GM03348 (cell line): ENCODE measurements at regions not wholly inside any gene's neighbourhood (a gene's known extent, or its start where the extent isn't known, plus 50 kb on each side); places are given as distances from the start of the nearest gene placed in this dataset.
"Not testable (repeated sequence)": the region's sequence is repeated elsewhere in the genome, so short reads cannot be mapped to it uniquely, and the experiment has no call there.

Experiments
- DNase-seq: peaks from one replicate; pipeline ENCODE4 v3.0.0; 2012; ENCODE audit warnings: low spot score

- no peak for DNase-seq
These were observed 74.1 kb downstream of the SLC35B3 start for GRCh38 chr6:8361259-8361658.

- no peak for DNase-seq
These were observed 82.4 kb downstream of the SLC35B3 start for GRCh38 chr6:8352966-8353340.

- DNase-seq = no peak
These were observed 82.9 kb downstream of the SLC35B3 start for GRCh38 chr6:8352335-8352965.

DNA sequence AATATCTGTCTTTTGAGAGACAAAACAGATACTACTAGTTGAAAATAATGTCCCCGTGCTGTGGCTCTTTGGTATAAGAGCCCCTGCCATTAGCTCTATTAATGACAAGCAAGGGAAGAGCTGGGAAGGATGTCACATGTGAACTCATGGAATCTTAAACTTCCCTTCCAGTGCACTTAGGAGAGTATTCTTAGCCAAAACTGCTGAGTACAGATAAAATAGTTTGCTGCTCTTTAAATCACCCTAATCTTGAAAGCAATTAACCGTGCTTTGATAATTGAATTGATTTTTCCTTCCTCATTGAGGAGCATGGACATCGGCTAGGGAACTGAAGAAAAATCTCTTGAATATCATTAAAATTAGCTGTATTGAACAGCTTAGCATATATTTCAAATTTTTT, 91.7 kb downstream of the SLC35B3 start:
- no peak for DNase-seq

GRCh38 chr6:8342241-8342819, 93.0 kb downstream of the SLC35B3 start:
- no peak for DNase-seq

- no peak for DNase-seq
These were observed 98.2 kb downstream of the SLC35B3 start for GRCh38 chr6:8337147-8337546.

GRCh38 chr6:8336406-8337057, 98.8 kb downstream of the SLC35B3 start:
- DNase-seq = no peak

- no peak for DNase-seq
These were observed 99.4 kb downstream of the SLC35B3 start for GRCh38 chr6:8335896-8336295.

DNA sequence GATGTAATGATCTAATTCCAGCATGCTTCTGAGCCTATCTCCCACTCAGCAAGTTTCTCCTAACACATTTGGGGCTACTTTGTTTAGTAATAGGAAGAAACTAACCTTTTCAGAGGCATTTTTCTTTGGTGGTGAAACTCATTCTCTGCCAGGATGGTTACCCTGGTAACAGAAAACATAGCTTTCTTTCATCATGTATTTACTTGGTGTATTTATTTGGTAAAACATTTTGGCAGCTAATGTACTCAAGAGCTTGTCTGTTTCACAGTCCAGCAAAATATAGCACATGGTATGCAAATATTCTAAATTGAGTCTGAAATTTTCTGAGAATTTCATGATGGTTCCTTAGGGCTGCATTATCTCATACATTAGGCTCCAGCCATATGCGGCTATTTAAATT, 100.0 kb downstream of the SLC35B3 start:
- DNase-seq = no peak

DNA sequence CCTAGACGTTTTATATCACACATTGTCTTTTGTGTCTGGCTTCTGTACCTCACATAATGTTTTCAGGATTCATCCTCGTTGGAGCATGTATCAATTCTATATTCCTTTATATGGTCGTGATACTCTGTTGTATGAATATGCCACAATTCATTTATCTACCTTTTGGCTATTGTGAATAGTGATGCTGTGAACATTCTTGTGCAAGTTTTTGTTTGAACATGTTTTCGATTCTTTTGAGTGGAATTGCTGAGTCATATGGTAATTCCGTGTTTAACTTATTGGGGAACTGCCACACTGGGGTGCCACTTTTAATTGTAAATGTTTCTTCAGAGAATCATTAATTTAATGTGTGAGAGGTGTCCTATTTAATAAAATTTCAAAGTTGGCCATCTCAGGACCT, 101.2 kb downstream of the SLC35B3 start:
- DNase-seq = no peak

GRCh38 chr6:8329562-8329961, 105.8 kb downstream of the SLC35B3 start:
- DNase-seq = no peak

GRCh38 chr6:8325743-8326142, 109.6 kb downstream of the SLC35B3 start:
- DNase-seq = no peak

DNA sequence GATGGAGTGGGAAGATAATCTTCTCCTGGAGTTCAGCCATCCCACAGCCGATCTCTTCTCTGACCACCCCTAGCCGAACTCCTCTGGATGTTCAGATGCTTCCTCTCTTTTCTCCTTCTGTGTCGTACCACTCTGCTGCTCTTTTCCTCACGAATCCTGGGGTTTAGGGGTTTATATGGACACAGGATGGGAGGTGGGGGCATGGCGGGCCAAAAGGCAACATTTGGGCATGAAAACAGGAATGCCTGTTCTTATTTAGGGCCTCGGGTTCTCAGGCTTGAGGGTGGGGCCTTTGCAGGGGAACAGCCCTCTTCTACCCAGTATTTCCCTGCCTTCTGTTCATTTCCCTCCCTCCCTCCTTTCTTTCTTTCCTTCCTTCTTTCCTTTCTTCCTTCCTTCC, 112.7 kb downstream of the SLC35B3 start:
- no peak for DNase-seq

GRCh38 chr6:8321671-8322404, 113.5 kb downstream of the SLC35B3 start:
- no peak for DNase-seq

GRCh38 chr6:8315154-8315553, 120.2 kb downstream of the SLC35B3 start:
- DNase-seq = no peak

DNA sequence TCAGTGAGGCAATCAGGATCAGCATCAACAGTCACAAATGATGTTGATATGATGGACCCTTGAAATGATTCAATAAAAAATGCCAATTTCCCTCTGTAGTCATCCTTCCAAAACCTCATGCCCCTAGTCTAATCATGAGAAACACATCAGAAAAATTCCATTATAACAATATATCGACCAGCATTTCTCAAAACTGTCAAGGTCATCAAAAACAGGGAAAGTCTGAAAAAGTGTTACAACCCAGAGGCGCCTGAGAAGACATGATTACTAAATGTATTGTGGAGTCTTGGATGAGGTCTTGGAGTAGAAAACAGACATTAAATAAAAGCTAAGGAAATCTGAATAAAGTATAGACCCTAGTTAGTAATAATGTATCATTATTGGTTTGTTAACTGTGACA, 133.8 kb downstream of the SLC35B3 start:
- no peak for DNase-seq

GRCh38 chr6:8299034-8299433, 136.3 kb downstream of the SLC35B3 start:
- DNase-seq = no peak

- not testable (repeated sequence) for DNase-seq
These were observed 152.4 kb downstream of the SLC35B3 start for GRCh38 chr6:8282946-8283345.

- no peak for DNase-seq
These were observed 153.0 kb downstream of the SLC35B3 start for GRCh38 chr6:8282380-8282779.

- DNase-seq = no peak
These were observed 156.1 kb downstream of the SLC35B3 start for GRCh38 chr6:8279041-8279805.

DNA sequence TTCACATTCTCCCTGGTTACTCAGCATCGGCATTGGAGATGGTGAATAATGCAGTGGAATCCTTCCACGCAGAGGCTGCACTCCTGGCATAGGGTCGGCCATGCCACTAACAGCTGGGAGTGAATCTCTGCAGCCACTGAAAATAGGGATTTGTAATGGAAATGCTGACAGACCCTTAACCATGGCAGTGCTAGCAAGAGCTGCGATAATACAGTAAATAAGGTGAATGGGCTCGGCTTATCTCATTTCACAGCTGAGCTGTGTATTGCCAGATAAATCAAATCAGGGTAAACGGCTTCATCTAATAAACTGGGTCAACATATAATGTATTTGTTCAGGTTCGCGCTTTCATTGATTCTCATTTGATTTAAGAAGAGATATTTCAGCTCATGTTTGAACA, 156.8 kb downstream of the SLC35B3 start:
- no peak for DNase-seq

DNA sequence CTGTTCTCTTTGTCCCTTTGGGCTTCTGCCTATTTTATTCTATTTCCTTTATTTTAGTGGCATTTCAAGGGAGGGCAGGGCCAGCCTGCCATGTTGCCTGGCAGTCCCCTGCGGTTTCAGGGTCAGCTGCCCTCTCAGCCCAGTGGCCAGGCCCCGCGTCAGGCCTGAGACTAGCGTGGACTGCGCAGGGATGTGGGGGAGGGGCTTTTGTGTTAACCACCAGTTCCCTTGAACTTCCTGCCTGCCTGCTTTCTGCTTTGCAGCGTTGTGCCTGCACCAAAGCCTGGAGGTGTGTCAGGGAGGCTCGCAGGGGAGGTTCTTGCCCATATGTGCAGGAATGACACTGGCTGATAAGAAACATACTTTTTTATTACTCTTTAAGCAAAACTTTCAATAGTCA, 157.6 kb downstream of the SLC35B3 start:
- no peak for DNase-seq
